Upper lobe of left lung (tissue), 4 donors: ENCODE measurements at regions not wholly inside any gene's neighbourhood (a gene's known extent, or its start where the extent isn't known, plus 50 kb on each side); places are given as distances from the start of the nearest gene placed in this dataset.

Source experiments
- CTCF ChIP-seq, 6 experiments: fragments of 450-650 bp in 4 of 6; fragments of 200-600 bp in 2 of 6; sonication (generic) in 2 of 6; IDR thresholded peaks; one replicate each; pipeline ENCODE4 v1.5.1; 2016 to 2019; ENCODE audit warnings: antibody characterized with exemption in 6 of 6
- EP300 ChIP-seq, 4 donors: sonication (generic); formaldehyde crosslinking; IDR thresholded peaks; one replicate each; pipeline ENCODE4 v1.5.1; 2017; ENCODE audit warnings: antibody characterized with exemption in 4 of 4, control low read depth in 2 of 4
- POLR2A ChIP-seq, 4 donors: fragments of 450-650 bp; IDR thresholded peaks; one replicate each; pipeline ENCODE4 v1.5.1; 2016 to 2017; ENCODE audit warnings: antibody characterized with exemption in 4 of 4, mild to moderate bottlenecking in 2 of 4
- POLR2AphosphoS5 ChIP-seq, 2 donors: sonication (generic); formaldehyde crosslinking; IDR thresholded peaks; one replicate each; pipeline ENCODE4 v1.5.1; 2017; ENCODE audit warnings: antibody characterized with exemption in 2 of 2

DNA sequence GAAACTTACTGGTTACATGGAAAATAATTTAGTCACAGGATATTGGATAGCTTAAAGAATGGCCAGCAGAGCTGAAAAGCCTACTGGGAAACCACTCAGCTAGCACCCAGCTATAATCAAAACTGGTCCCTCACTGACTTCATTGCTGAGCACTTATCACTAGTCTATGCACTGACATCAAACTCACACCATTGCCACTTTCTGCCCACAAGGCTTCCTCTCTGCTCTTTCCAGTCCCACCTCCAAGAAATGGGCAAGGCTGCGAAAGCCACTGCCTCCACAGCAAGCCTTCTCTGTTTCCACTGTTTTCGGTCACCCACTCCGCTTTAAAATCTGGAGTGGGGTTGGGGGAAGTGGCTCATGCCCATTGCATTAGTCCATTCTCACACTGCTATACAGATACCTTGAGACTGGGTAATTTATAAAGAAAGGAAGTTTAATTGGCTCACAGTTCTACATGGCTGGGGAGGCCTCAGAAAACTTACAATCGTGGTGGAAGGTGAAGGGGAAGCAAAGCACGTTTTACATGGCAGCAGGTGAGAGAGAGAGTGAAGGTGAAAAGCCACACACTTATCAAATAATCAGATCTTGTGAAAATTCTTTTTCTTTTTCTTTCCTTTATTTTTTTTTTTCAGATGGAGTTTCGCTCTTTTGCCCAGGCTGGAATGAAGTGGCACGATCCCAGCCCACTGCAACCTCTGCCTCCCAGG, 77.0 kb upstream of the CERS6 start:
- TF ChIP-seq POLR2AphosphoS5 (IDR thresholded peaks at IDR 0.05) (no peak), CTCF (IDR thresholded peaks at IDR 0.05) (no peak), POLR2A (IDR thresholded peaks at IDR 0.05) (no peak), EP300 (IDR thresholded peaks at IDR 0.05) (no peak)
